HL-60/S4 treated with retinoic acid at 250 ng/mL for 4 days and 3 days (cell line): ENCODE measurements at regions not wholly inside any gene's neighbourhood (a gene's known extent, or its start where the extent isn't known, plus 50 kb on each side); places are given as distances from the start of the nearest gene placed in this dataset.
"Not testable (repeated sequence)": the region's sequence is repeated elsewhere in the genome, so short reads cannot be mapped to it uniquely, and the experiment has no call there.

Experiments
- in situ Hi-C: fragments of 300-500 bp; cut with MboI; formaldehyde crosslinking; loops from 2 replicates; pipeline ENCODE4 v1.7.0; 2022; ENCODE audit warnings: low sequenced_read_pairs

- in situ Hi-C loops = not testable (repeated sequence)
Observed at GRCh38 chr4:29117231-29117722, 1602.9 kb upstream of the PCDH7 start.

- in situ Hi-C loops = no loop called here
Observed at GRCh38 chr4:29121586-29121985, 1598.6 kb upstream of the PCDH7 start.

- in situ Hi-C loops = no loop called here
Observed at GRCh38 chr4:29128810-29129209, 1591.4 kb upstream of the PCDH7 start.

GRCh38 chr4:29131304-29131703, 1588.9 kb upstream of the PCDH7 start:
- in situ Hi-C loops = no loop called here

GRCh38 chr4:29142708-29143107, 1577.5 kb upstream of the PCDH7 start:
- in situ Hi-C loops = no loop called here

- in situ Hi-C loops = no loop called here
Observed at GRCh38 chr4:29151584-29151983, 1568.6 kb upstream of the PCDH7 start.

- in situ Hi-C loops = no loop called here
Observed at GRCh38 chr4:29153642-29154041, 1566.5 kb upstream of the PCDH7 start.

- in situ Hi-C loops = no loop called here
Observed at GRCh38 chr4:29175291-29175690, 1544.9 kb upstream of the PCDH7 start.

DNA sequence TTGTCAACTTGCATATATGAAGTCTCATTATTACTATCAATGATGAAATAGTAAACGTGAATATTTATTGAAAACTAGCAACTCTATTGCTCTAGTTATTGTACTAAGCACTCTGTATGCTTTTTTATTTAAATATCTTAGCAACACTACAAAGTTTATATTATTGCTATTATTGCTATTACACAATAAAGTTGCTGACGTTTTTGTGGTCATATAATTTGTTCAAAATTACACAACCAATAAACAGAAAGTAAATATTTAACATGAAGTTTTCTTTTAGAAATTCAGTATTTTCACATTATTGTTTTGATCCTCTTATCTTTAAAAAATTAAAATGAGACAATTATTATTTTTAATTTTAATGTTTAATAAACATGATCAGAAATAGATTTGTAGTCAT, 1521.1 kb upstream of the PCDH7 start:
- in situ Hi-C loops = no loop called here

DNA sequence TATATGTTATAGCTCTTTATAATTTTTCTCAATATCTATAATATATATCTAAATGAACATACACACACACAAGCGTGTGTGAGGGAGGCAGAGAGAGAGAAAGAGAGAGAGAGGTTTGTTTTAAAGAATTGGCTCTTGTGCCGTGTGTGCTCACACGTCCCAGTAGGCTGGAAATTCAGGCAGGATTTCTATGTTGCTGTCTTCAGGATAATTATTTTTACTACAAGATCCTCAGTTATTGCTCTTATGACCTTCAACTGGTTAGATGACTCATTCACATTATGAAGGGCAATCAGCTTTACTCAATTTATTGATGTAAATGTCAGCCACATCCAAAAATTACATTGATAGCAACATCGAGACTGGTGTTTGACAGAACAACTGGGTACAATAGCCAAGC, 1520.7 kb upstream of the PCDH7 start:
- in situ Hi-C loops = no loop called here

- in situ Hi-C loops = no loop called here
Observed at GRCh38 chr4:29213020-29213419, 1507.1 kb upstream of the PCDH7 start.

GRCh38 chr4:29220761-29221160, 1499.4 kb upstream of the PCDH7 start:
- in situ Hi-C loops = no loop called here

DNA sequence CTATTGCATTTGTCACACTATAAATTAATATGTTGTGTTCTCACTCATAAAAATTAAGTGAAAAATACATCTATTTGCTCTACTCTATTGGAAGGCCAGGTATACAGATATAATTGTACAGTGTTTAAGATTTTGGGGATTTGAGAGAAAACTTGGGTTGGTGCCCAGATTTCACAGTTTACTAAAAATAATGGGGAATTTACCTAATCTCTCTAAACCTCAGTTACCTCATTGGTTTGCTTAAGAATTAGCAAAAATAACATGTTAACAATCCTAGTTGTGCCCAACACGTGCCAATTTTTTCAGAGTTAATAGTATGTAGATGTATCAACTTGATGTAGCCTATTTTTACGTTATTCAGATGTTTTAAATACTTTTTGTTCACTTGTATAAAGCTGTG, 1495.3 kb upstream of the PCDH7 start:
- in situ Hi-C loops = no loop called here

GRCh38 chr4:29240641-29241040, 1479.5 kb upstream of the PCDH7 start:
- in situ Hi-C loops = no loop called here

DNA sequence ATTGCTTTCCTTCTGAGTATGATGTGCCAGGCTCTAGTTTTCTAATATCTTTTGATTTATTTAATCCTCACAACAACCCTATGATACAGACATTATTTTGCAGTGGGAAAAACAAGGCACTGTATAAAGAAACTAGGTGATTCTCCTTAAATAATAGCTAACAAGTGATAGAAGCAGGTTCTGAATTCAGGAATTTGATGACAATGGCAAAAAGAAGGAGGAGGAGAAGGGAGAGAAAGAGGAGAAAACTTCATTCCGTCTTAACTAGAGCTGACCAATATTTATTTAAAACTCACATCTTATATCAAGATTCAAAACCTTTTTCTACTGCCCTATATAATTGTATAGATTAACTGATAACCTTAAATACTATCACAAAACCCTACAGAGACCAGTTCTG, 1477.1 kb upstream of the PCDH7 start:
- in situ Hi-C loops = no loop called here

DNA sequence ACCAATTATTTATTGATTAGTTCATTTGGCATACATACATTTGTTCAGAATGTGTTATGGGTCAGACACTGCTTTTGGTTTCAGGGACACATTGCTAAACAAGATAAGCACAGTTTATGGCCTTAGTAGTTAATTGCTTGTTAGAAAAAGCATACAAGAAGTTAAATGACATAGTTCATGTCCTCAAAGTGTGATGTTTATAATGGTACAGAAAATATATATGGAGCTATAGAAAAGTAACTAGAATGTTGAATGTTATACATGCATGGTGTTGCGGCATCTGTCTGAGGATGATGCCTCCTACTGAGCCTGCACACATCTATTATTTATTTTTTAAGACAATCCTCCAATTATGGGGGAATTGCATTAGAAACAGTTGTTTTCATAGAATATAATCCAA, 1476.3 kb upstream of the PCDH7 start:
- in situ Hi-C loops = no loop called here

DNA sequence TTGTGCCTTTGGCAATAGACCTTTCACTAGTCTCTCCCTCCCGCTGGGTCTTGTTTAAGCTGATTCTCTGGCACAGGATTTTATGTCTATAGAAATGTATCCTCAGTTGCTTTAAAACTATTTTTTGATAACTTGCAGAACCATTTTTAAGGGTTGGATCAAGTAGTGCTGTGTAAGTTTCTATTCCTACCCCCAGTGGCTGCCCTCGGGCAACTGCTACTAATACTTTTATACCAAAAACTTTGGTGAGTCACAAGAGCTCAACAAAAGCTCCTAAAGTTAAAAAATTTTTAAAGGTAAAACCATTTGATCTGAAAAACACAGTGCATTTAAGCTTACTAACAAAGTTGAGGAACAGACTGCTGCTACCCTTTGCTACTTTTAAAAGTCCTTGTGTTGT, 1460.6 kb upstream of the PCDH7 start:
- in situ Hi-C loops = no loop called here

- in situ Hi-C loops = no loop called here
Observed at GRCh38 chr4:29262986-29263385, 1457.2 kb upstream of the PCDH7 start.

GRCh38 chr4:29276150-29276549, 1444.0 kb upstream of the PCDH7 start:
- in situ Hi-C loops = no loop called here

GRCh38 chr4:29277381-29277780, 1442.8 kb upstream of the PCDH7 start:
- in situ Hi-C loops = no loop called here

DNA sequence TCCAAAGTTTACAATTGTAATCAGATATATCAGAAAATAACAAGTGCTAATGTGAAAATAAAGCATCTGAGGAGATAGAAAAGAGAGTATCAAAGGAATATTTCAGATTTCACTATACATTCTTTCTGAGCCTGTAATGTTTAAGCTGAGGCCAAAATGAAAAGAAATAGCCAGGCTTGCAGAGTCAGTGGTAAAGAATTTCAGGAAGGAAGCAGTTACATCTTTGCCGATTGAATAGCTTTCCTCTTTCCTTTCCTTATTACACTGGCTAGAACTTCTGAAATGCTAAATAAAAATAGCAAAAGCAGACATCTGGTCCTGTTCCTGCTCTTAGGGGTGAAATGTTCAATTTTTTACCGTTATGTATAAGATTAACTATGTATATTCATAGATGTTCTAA, 1441.6 kb upstream of the PCDH7 start:
- in situ Hi-C loops = no loop called here

- in situ Hi-C loops = no loop called here
Observed at GRCh38 chr4:29289118-29289517, 1431.1 kb upstream of the PCDH7 start.

- in situ Hi-C loops = no loop called here
Observed at GRCh38 chr4:29295280-29295679, 1424.9 kb upstream of the PCDH7 start.

DNA sequence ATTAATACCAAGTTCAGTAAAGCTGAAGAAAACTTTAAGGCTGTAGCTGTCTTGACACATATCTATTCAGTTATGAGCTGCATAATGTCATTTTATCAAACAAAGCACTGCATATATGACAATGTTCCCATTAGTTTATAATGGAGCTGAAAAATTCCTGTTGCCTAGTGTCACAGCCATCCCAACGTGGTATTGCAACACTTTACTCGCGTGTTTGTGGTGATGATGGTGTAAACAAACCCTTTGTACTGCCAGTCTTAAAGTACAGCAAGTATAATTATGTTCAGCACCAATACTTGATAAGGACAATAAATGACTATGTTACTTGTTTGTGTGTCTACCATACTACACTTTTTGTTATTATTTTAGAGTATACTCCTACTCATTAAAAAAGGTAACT, 1415.6 kb upstream of the PCDH7 start:
- in situ Hi-C loops = no loop called here
